Right lobe of liver (tissue), 6 donors: ENCODE measurements at regions not wholly inside any gene's neighbourhood (a gene's known extent, or its start where the extent isn't known, plus 50 kb on each side); places are given as distances from the start of the nearest gene placed in this dataset.

Source experiments
- ATAC-seq, 4 donors: fragments of 200-7000 bp; cut with Tn5 transposase; one replicate each; pipeline ENCODE4 v1.9.1; 2020; ENCODE audit warnings: mild to moderate bottlenecking in 4 of 4, moderate library complexity in 4 of 4
- DNase-seq, 3 donors: peaks; one replicate each; pipeline ENCODE4 v3.0.0-alpha.2; 2020
- H3K27ac ChIP-seq, 3 donors: fragments of 200-600 bp; one replicate each; pipeline ENCODE4 v1.8.0; 2022
- H3K27me3 ChIP-seq, 2 donors: fragments of 200-600 bp; one replicate each; pipeline ENCODE4 v1.8.0; 2022
- H3K36me3 ChIP-seq, 4 donors: fragments of 200-600 bp; sonication (generic) in 1 of 4; one replicate each; pipeline versions ENCODE4 v1.5.1 to v1.8.0; 2017 to 2022; ENCODE audit warnings: control low read depth in 1 of 4
- H3K4me1 ChIP-seq, 4 donors: fragments of 200-600 bp; sonication (generic) in 1 of 4; one replicate each; pipeline versions ENCODE4 v1.5.1 to v1.8.0; 2017 to 2022; ENCODE audit warnings: control low read depth in 1 of 4
- H3K4me3 ChIP-seq, 3 donors: fragments of 200-600 bp; one replicate each; pipeline ENCODE4 v1.8.0; 2022
- H3K9me3 ChIP-seq, 4 donors: fragments of 200-600 bp; sonication (generic) in 1 of 4; one replicate each; pipeline versions ENCODE4 v1.5.1 to v1.8.0; 2017 to 2022; ENCODE audit warnings: control low read depth in 1 of 4
- CTCF ChIP-seq, 4 donors: fragments of 200-600 bp in 3 of 4; fragments of 450-650 bp in 1 of 4; IDR thresholded peaks; one replicate each; pipeline versions ENCODE4 v1.5.1 to v1.8.0; 2016 to 2022; ENCODE audit warnings: antibody characterized with exemption in 4 of 4, mild to moderate bottlenecking in 2 of 4
- POLR2A ChIP-seq: fragments of 450-650 bp; IDR thresholded peaks from one replicate; pipeline ENCODE4 v1.6.1; 2017; ENCODE audit warnings: antibody characterized with exemption, mild to moderate bottlenecking
- WGBS: methylation state at CpG from one replicate; pipeline ENCODE4 v1.1.6; 2018; ENCODE audit warnings: low coverage, low lambda C conversion rate; ENCODE audit not compliant: insufficient coverage; ENCODE audit errors: missing lambda C conversion rate; 5-methylcytosine and 5-hydroxymethylcytosine counted together
- intact Hi-C, 2 donors: fragments of 100-400 bp; cut with DNase I; formaldehyde crosslinking; loops; one replicate each; pipeline versions ENCODE4 v1.11.2 to v1.14.1; 2022
- donor health status: DM: no; HTN: yes; CAD: no.
- donor health status: DM: no; HTN: no; CAD: no.
- donor health status: DM: no; HTN: no; CAD: no.
- donor health status: DM: no; HTN: yes; CAD: no.
- donor health status: DM: no; HTN: yes; CAD: no.

DNA sequence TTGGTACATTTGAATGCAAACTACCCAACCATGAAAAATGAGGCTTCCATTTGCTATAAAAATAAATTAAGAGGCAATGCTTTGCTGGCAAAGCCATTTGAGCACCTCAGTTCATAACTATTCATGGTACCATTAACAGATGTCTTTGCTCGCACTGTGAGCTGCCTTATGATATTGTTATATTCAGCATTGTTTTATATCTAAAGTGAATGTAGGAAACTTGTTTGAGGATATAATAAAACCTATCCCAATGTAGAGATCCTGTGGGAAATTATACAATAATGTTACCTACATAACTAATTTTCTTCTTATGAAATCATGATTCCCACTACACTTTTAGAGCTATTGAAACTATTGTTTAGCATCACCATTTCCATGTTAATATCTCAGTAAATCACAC, 125.2 kb upstream of the TRAM1L1 start:
- Histone ChIP-seq H3K4me3 (no peak overlapping the region), H3K9me3 (no peaks in the 10 kb centered on the region), H3K4me1 (no peaks in the 10 kb centered on the region), H3K27ac (no peak overlapping the region), H3K27me3 (no peaks in the 10 kb centered on the region), H3K36me3 (no peaks in the 10 kb centered on the region)
- no peak for DNase-seq
- intact Hi-C loops = no loop called here
- ATAC-seq = no peak
- TF ChIP-seq POLR2A = no peak
- TF ChIP-seq CTCF (IDR thresholded peaks at IDR 0.05) = no peak
- WGBS = 53% methylated on average over 1 of the region's 1 CpG

DNA sequence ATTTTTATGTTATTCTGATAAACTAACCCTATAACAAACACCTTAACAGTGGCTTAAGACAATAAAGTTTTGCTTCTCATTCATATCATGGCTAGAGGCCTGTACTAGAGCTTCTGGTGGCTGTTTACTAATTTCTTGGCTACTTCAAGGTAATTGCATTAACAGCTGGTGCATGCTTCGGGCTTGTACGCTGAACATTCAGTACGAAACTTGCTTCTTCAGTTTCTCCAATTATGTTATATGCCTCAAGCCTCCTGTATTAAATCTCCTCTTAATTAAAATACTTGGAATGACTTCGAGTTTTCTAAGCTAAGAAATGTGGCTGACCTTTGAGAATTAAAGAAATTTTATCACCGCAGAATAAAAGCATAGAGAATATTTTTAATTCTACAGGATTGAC, 138.9 kb upstream of the TRAM1L1 start:
- intact Hi-C loops = no loop called here
- 61% methylated on average over 5 of the region's 5 CpGs for WGBS
- Histone ChIP-seq H3K4me1 (no peaks in the 10 kb centered on the region), H3K9me3 (no peaks in the 10 kb centered on the region), H3K27me3 (no peaks in the 10 kb centered on the region), H3K27ac (no peak overlapping the region), H3K36me3 (no peaks in the 10 kb centered on the region), H3K4me3 (no peak overlapping the region)
- ATAC-seq (no peak), DNase-seq (no peak)
- TF ChIP-seq CTCF (IDR thresholded peaks at IDR 0.05) (no peak), POLR2A (no peak)

- DNase-seq (no peak), ATAC-seq (no peak)
- Histone ChIP-seq H3K36me3 (no peaks in the 10 kb centered on the region), H3K4me3 (no peak overlapping the region), H3K9me3 (no peaks in the 10 kb centered on the region), H3K4me1 (no peaks in the 10 kb centered on the region), H3K27me3 (no peaks in the 10 kb centered on the region), H3K27ac (no peak overlapping the region)
- 10% methylated on average over 2 of the region's 3 CpGs for WGBS
- intact Hi-C loops = no loop called here
- TF ChIP-seq POLR2A = no peak
- no peak for TF ChIP-seq CTCF (IDR thresholded peaks at IDR 0.05)
Observed at GRCh38 chr4:117225471-117225870, 140.1 kb upstream of the TRAM1L1 start.

DNA sequence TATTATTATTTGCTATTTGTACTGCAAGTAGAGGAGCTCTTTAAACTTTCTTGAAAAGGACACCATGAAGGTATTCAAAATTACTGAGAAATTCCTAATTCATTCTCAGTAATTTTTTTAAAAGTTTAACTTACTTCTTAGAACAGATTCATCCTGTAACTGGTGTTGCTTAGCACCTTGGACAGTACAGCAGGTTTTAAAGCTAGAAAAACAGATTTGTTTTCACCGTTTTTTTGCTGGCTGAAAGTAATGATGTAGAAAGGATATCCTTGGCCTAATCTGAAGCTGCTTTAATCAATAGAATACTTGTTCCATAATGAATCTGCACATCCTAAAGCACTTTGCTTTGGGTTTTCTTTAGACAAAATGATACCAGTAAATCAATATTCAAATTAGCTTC, 142.5 kb upstream of the TRAM1L1 start:
- no peak for ATAC-seq
- no peak for DNase-seq
- Histone ChIP-seq H3K4me3 (no peak overlapping the region), H3K4me1 (no peaks in the 10 kb centered on the region), H3K36me3 (no peaks in the 10 kb centered on the region), H3K9me3 (no peaks in the 10 kb centered on the region), H3K27ac (no peak overlapping the region), H3K27me3 (no peaks in the 10 kb centered on the region)
- intact Hi-C loops = no loop called here
- TF ChIP-seq POLR2A (no peak), CTCF (IDR thresholded peaks at IDR 0.05) (no peak)
- 25% methylated on average over 1 of the region's 1 CpG for WGBS

- Histone ChIP-seq H3K4me3 (no peak overlapping the region), H3K36me3 (no peaks in the 10 kb centered on the region), H3K27me3 (no peaks in the 10 kb centered on the region), H3K4me1 (no peaks in the 10 kb centered on the region), H3K27ac (no peak overlapping the region), H3K9me3 (no peaks in the 10 kb centered on the region)
- TF ChIP-seq POLR2A = no peak
- TF ChIP-seq CTCF (IDR thresholded peaks at IDR 0.05) = no peak
- no peak for DNase-seq
- intact Hi-C loops = no loop called here
- WGBS = 49% methylated on average over 5 of the region's 6 CpGs
- ATAC-seq = no peak
Observed at GRCh38 chr4:117239434-117239833, 154.1 kb upstream of the TRAM1L1 start.
